HEK293T (cell line): ENCODE measurements at regions not wholly inside any gene's neighbourhood (a gene's known extent, or its start where the extent isn't known, plus 50 kb on each side); places are given as distances from the start of the nearest gene placed in this dataset.

Experiments used
- CTCF ChIA-PET: fragments of 350-600 bp; formaldehyde crosslinking; extraction: SDS; loops from one replicate; lab custom pipeline; 2021; ENCODE audit warnings: antibody characterized with exemption, inconsistent platforms; lab: Yijun Ruan, JAX
- POLR2A ChIA-PET: fragments of 350-600 bp; formaldehyde crosslinking; extraction: SDS; loops from one replicate; lab custom pipeline; 2020; ENCODE audit warnings: antibody characterized with exemption, inconsistent platforms; lab: Yijun Ruan, JAX
- DNase-seq: peaks from one replicate; pipeline ENCODE4 v3.0.0; 2012; ENCODE audit warnings: mixed read lengths; ENCODE audit errors: extremely low spot score
- ARNT ChIP-seq: fragments of 450-650 bp; IDR thresholded peaks from 2 replicates; pipeline ENCODE4 v1.6.1; 2017; ENCODE audit warnings: mild to moderate bottlenecking
- BHLHE40 ChIP-seq: fragments of 450-650 bp; IDR thresholded peaks from 2 replicates; pipeline ENCODE4 v1.6.1; 2016; ENCODE audit warnings: mild to moderate bottlenecking, moderate library complexity, borderline replicate concordance
- CTBP1 ChIP-seq: fragments of 450-650 bp; IDR thresholded peaks from 2 replicates; pipeline ENCODE4 v1.6.1; 2016; ENCODE audit warnings: borderline replicate concordance
- ELF4 ChIP-seq: fragments of 450-650 bp; IDR thresholded peaks from 2 replicates; pipeline ENCODE4 v1.6.1; 2017; ENCODE audit warnings: antibody characterized with exemption
- FOXA1 ChIP-seq: fragments of 450-650 bp; IDR thresholded peaks from 2 replicates; pipeline ENCODE4 v1.6.1; 2016; ENCODE audit warnings: mild to moderate bottlenecking
- FOXK2 ChIP-seq: fragments of 450-650 bp; IDR thresholded peaks from 2 replicates; pipeline ENCODE4 v1.6.1; 2016; ENCODE audit warnings: mild to moderate bottlenecking
- FOXM1 ChIP-seq: fragments of 450-650 bp; IDR thresholded peaks from 2 replicates; pipeline ENCODE4 v1.6.1; 2017; ENCODE audit warnings: mild to moderate bottlenecking, borderline replicate concordance
- HDGF ChIP-seq: fragments of 450-650 bp; IDR thresholded peaks from 2 replicates; pipeline ENCODE4 v1.6.1; 2017; ENCODE audit warnings: antibody characterized with exemption, borderline replicate concordance
- L3MBTL2 ChIP-seq: fragments of 450-650 bp; conservative IDR thresholded peaks from 2 replicates; pipeline ENCODE4 v1.6.1; 2016; ENCODE audit warnings: mild to moderate bottlenecking
- LEF1 ChIP-seq: fragments of 450-650 bp; IDR thresholded peaks from 2 replicates; pipeline ENCODE4 v1.6.1; 2017; ENCODE audit warnings: mild to moderate bottlenecking, borderline replicate concordance
- NFRKB ChIP-seq: fragments of 450-650 bp; IDR thresholded peaks from 2 replicates; pipeline ENCODE4 v1.6.1; 2016; ENCODE audit warnings: mild to moderate bottlenecking, moderate library complexity
- SP1 ChIP-seq: fragments of 450-650 bp; IDR thresholded peaks from 2 replicates; pipeline ENCODE4 v1.6.1; 2017
- SUZ12 ChIP-seq: fragments of 450-650 bp; IDR thresholded peaks from 2 replicates; pipeline ENCODE4 v1.6.1; 2016; ENCODE audit warnings: mild to moderate bottlenecking
- TARDBP ChIP-seq: fragments of 450-650 bp; IDR thresholded peaks from 2 replicates; pipeline ENCODE4 v1.6.1; 2016
- ZNF384 ChIP-seq: fragments of 450-650 bp; IDR thresholded peaks from 2 replicates; pipeline ENCODE4 v1.6.1; 2016
- TF ChIP-seq, protein P1 (sequence below): fragments of 450-650 bp; IDR thresholded peaks from 2 replicates; pipeline ENCODE4 v1.6.1; 2016

DNA sequence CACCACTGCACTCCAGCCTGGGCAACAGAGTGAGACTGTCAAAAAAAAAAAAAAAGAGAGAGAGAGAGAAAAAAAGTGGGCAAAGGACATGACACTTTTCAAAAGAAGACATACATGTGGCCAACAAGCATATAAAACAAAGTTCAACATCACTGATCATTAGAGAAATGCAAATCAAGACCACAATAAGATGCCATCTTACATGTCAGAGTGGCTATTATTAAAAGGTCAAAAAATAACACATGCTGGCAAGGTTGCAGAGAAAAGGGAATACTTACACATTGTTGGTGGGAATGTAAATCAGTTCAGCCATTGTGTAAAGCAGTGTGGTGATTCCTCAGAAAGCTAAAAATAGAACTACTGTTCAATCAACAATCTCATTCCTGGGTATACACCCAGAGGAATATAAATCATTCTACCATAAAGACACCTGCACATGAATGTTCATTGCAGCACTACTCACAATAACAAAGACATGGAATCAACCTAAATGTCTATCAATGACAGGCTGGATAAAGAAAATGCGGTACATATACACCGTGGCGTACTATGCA lies 94.9 kb upstream of the TRIM2 start:
- DNase-seq = no peak
- no peak for TF ChIP-seq L3MBTL2
- no peak for TF ChIP-seq FOXA1
- no peak for TF ChIP-seq HDGF
- TF ChIP-seq FOXM1 = no peak
- TF ChIP-seq SUZ12 = no peak
- no peak for TF ChIP-seq BHLHE40
- no peak for TF ChIP-seq ELF4
- TF ChIP-seq SP1 = no peak
- no peak for TF ChIP-seq FOXK2
- TF ChIP-seq ZNF384 = no peak
- ChIA-PET CTCF (no interaction called here), POLR2A (no interaction called here)

DNA sequence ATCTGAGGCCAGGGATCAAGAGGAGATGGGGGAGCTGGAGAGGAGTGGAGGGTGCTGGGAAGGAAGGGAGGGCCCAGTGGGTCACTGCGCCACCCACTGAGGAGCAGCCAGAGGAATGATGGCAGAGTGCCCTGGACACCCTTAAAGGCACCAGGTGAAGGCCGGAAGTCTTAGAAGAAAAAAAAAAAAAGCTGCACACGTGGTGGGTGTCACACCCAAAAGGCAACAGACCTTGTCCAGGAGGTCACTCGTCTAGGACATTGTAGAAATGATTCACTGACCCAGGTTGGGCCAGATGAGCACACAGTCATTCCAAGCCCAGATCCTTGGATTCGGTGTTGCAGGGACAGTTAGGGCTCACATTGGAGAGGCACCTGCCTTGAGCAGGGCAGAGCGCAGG lies 93.5 kb upstream of the TRIM2 start:
- TF ChIP-seq NFRKB = no peak
- TF ChIP-seq, protein P1, sequence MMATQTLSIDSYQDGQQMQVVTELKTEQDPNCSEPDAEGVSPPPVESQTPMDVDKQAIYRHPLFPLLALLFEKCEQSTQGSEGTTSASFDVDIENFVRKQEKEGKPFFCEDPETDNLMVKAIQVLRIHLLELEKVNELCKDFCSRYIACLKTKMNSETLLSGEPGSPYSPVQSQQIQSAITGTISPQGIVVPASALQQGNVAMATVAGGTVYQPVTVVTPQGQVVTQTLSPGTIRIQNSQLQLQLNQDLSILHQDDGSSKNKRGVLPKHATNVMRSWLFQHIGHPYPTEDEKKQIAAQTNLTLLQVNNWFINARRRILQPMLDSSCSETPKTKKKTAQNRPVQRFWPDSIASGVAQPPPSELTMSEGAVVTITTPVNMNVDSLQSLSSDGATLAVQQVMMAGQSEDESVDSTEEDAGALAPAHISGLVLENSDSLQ = no peak
- no peak for TF ChIP-seq LEF1
- no peak for TF ChIP-seq FOXA1
- TF ChIP-seq BHLHE40 = no peak
- TF ChIP-seq ELF4 = no peak
- TF ChIP-seq CTBP1 = no peak
- TF ChIP-seq ARNT = no peak
- TF ChIP-seq SUZ12 = no peak
- no peak for DNase-seq
- POLR2A ChIA-PET = no interaction called here
- CTCF ChIA-PET = interaction anchor here (0.6 kb wide), 1 partner anchor 396 kb away, joined by 4 read pairs; no protein-coding TSS in a partner anchor

DNA sequence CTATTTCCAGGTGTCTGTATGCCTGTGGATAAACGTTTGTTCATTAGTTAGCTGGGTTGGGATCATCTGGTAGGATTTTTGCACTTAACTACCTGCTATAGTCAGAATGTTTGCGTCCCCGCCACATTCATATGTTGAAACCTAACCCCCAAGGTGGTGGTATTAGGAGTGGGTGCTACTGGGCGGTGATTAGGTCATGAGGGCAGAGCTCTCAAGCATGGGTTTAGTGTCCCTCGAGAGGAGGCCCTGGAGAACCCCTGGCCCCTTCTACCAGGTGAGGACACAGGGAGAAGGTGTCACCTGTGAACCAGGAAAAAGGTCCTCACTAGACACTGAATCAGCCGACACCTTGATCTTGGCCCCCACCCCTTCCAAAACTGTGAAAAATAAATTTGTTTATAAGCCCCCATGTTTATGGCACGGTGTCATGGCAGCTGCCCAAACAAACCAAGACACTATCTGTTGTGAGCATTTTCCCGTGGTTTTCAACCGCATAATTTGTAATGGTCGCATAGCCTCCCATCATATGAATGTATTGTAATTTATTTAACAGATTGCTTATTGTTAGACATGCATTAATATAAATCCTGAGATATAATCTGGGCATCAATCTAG lies 92.7 kb upstream of the TRIM2 start:
- no peak for DNase-seq
- CTCF ChIA-PET = interaction anchor here (0.6 kb wide), 1 partner anchor 396 kb away, joined by 4 read pairs; no protein-coding TSS in a partner anchor
- no peak for TF ChIP-seq TARDBP
- no peak for TF ChIP-seq CTBP1
- TF ChIP-seq SP1 = no peak
- TF ChIP-seq ARNT = no peak
- no peak for TF ChIP-seq NFRKB
- no peak for TF ChIP-seq LEF1
- TF ChIP-seq FOXA1 = no peak
- TF ChIP-seq L3MBTL2 = no peak
- POLR2A ChIA-PET = no interaction called here

DNA sequence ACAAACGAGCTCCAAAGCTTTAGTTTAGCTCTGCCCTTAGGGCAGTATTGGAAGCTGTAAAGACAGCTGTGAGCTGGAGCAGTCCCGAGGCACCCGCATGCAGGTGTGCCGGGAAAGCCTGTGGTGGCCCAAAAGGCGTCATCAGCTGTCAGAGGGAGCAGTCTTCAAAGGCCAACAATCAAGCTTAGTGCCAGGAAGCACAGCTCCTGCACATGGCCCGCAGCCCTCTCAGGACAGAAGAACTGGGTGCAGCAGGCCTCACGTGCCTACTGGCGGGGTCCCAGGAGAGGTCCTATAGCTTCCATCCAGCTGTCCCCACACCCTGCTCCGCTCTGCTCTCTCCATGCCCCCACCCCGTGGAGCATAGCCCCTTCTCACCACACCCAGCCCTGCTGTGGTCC lies 92.2 kb upstream of the TRIM2 start:
- TF ChIP-seq FOXK2 (no peak), FOXM1 (no peak), LEF1 (no peak), SUZ12 (no peak), L3MBTL2 (no peak), FOXA1 (no peak), ARNT (no peak), ELF4 (no peak), NFRKB (no peak), CTBP1 (no peak), TARDBP (no peak), SP1 (no peak), HDGF (no peak), ZNF384 (no peak), BHLHE40 (no peak)
- TF ChIP-seq, protein P1 = no peak
- POLR2A ChIA-PET = no interaction called here
- no peak for DNase-seq
- CTCF ChIA-PET = no interaction called here

DNA sequence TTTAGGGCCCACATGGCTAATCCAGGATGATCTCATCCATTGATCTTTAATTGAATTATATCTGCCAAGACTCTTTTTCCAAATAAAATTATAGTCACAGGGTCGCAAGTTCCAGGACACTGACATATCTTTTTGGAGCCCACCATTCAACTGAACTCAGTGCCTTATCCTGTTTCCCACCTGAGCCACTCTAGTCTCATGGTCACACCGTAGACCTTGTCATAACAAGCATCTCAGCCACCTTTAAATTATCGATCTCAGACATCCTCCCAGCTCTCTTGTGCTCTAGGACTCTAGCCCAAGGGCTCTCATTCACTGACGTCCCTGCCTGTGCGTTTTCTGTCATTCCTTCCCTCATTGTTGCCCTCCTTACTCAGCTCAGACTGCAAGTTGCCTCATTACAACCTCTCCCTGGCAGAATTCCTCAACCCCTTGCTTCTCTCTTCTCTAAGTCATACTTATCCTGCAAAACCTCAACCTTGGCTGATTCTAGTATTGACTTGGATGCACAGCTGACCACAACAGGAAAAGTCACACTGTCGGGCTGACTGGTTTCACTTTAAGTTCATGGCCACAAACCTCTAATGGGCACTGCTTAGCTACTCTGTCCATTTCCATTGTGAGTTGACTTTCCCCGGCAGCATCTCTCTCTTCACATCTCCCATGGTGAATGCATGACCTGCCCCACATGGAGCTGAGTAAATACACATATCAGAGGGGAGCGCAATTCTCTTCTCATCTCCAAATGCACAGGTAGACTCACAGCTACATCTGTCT lies 91.0 kb upstream of the TRIM2 start:
- DNase-seq = no peak
- ChIA-PET POLR2A (no interaction called here), CTCF (interaction anchor here (0.6 kb wide), 1 partner anchor 28 kb away, joined by 3 read pairs; no protein-coding TSS in a partner anchor)
- TF ChIP-seq SP1 = no peak
- no peak for TF ChIP-seq FOXK2
- no peak for TF ChIP-seq ARNT
- TF ChIP-seq BHLHE40 = no peak
- no peak for TF ChIP-seq LEF1
- TF ChIP-seq TARDBP = no peak
- TF ChIP-seq, protein P1 = no peak
- TF ChIP-seq CTBP1 = no peak
- TF ChIP-seq ELF4 = no peak
- no peak for TF ChIP-seq HDGF
- no peak for TF ChIP-seq FOXA1

DNA sequence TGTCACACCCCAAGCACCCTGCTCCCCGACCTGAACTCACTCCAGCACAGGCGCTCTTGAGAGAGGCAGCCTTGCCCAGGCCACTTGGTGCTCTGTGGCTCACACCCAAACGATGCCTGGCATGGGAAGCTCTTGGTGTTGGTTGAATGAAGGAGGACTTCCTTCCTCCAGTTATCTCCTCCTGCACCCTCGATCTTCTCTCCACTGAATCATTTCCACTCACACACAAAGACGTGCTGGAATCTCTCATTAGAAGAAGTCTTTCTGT lies 90.5 kb upstream of the TRIM2 start:
- DNase-seq = no peak
- CTCF ChIA-PET = interaction anchor here (0.6 kb wide), 1 partner anchor 28 kb away, joined by 3 read pairs; no protein-coding TSS in a partner anchor
- POLR2A ChIA-PET = no interaction called here
- TF ChIP-seq FOXM1 = no peak
- TF ChIP-seq SP1 = no peak
- TF ChIP-seq SUZ12 = no peak
- no peak for TF ChIP-seq ARNT
